ENCODE measurements at regions not wholly inside any gene's neighbourhood (a gene's known extent, or its start where the extent isn't known, plus 50 kb on each side); places are given as distances from the start of the nearest gene placed in this dataset.

DNA sequence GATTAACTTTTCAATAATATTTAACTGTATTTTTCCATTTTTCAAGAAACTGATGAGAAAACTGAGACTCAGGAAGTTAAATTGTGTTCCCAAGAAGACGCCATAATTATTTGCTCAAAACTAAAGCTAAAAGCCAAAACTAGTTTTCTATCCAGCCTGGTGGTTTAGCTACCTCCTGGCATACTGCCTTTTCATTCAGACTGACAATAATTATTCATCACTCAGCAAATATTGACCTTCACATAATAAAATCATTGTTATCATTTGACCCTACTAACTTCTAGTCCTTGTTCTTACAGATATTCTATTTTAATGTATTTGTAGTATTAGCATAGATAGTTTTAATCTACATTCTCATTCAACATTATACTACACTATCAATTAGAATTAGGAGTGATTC, 210.6 kb upstream of the GADL1 start:
- TF ChIP-seq POLR2A (IDR thresholded peaks at IDR 0.05) = no peak
- TF ChIP-seq, protein P1, sequence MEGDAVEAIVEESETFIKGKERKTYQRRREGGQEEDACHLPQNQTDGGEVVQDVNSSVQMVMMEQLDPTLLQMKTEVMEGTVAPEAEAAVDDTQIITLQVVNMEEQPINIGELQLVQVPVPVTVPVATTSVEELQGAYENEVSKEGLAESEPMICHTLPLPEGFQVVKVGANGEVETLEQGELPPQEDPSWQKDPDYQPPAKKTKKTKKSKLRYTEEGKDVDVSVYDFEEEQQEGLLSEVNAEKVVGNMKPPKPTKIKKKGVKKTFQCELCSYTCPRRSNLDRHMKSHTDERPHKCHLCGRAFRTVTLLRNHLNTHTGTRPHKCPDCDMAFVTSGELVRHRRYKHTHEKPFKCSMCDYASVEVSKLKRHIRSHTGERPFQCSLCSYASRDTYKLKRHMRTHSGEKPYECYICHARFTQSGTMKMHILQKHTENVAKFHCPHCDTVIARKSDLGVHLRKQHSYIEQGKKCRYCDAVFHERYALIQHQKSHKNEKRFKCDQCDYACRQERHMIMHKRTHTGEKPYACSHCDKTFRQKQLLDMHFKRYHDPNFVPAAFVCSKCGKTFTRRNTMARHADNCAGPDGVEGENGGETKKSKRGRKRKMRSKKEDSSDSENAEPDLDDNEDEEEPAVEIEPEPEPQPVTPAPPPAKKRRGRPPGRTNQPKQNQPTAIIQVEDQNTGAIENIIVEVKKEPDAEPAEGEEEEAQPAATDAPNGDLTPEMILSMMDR (IDR thresholded peaks at IDR 0.05) = no peak
